ENCODE measurements at regions not wholly inside any gene's neighbourhood (a gene's known extent, or its start where the extent isn't known, plus 50 kb on each side); places are given as distances from the start of the nearest gene placed in this dataset.

- Histone ChIP-seq H3K4me3 (no peak overlapping the region), H2AFZ (ENCODE audit: low read depth, low read length) (no peak overlapping the region), H3K4me1 (replicated peaks in 1 of 2; ENCODE audit: control insufficient read depth in 2 of 2, insufficient read depth in 2 of 2, low read length in 2 of 2) (no peaks in the 10 kb centered on the region), H3K79me2 (ENCODE audit: control insufficient read depth, insufficient read depth, low read length) (no peaks in the 10 kb centered on the region), H3K9me1 (ENCODE audit: control insufficient read depth, insufficient read depth, low read length) (no peaks in the 10 kb centered on the region), H3K9ac (ENCODE audit: insufficient read depth in 1 of 2, low read depth in 2 of 2, low read length in 2 of 2) (no peak overlapping the region), H3K4me2 (ENCODE audit: insufficient read depth, low read length) (no peak overlapping the region), H3K36me3 (ENCODE audit: control insufficient read depth, insufficient read depth, low read length) (no peaks in the 10 kb centered on the region), H3K27me3 (ENCODE audit: control insufficient read depth in 2 of 2, insufficient read depth in 2 of 2, low read length in 2 of 2) (peaks cover 0 to 14% of the 10 kb centered on the region in 2 experiments; a peak in 3 of 5 replicates), H3K27ac (ENCODE audit: extremely low read depth, low read depth, low read length) (no peak overlapping the region), H4K20me1 (replicated peaks; ENCODE audit: control insufficient read depth, insufficient read depth, low read length) (no peaks in the 10 kb centered on the region), H3K9me3 (replicated peaks; ENCODE audit: control insufficient read depth, insufficient read depth, low read depth, low read length) (no peaks in the 10 kb centered on the region)
- no peak for ATAC-seq
- BruUV-seq (replicated peaks) = no TSS peak
- TF ChIP-seq E2F8 (IDR thresholded peaks at IDR 0.05; ENCODE audit: low read depth, partially characterized antibody) = no peak
- TF ChIP-seq EP400 (IDR thresholded peaks at IDR 0.05) = no peak
- no peak for TF ChIP-seq ZNF384 (IDR thresholded peaks at IDR 0.05; ENCODE audit: low read depth, low read length)
- no peak for TF ChIP-seq ATF1 (CRISPR knock-in tag; IDR thresholded peaks at IDR 0.05)
- no peak for TF ChIP-seq ATF1 (tag; IDR thresholded peaks at IDR 0.05)
- no peak for TF ChIP-seq CCNT2 (IDR thresholded peaks at IDR 0.05; ENCODE audit: borderline replicate concordance, extremely low read depth, insufficient read length, low read depth, low read length)
- TF ChIP-seq PTRF (tag; IDR thresholded peaks at IDR 0.05) = no peak
- no peak for TF ChIP-seq NKRF (IDR thresholded peaks at IDR 0.05; ENCODE audit: borderline replicate concordance)
- no peak for TF ChIP-seq RB1 (IDR thresholded peaks at IDR 0.05; ENCODE audit: low read depth)
- TF ChIP-seq, protein P1, sequence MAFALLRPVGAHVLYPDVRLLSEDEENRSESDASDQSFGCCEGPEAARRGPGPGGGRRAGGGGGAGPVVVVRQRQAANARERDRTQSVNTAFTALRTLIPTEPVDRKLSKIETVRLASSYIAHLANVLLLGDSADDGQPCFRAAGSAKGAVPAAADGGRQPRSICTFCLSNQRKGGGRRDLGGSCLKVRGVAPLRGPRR (CRISPR knock-in tag; IDR thresholded peaks at IDR 0.05) = no peak
- TF ChIP-seq HNRNPUL1 (IDR thresholded peaks at IDR 0.05; ENCODE audit: low read length) = no peak
- no peak for TF ChIP-seq ZNF232 (CRISPR knock-in tag; IDR thresholded peaks at IDR 0.05)
- TF ChIP-seq HDAC3 (IDR thresholded peaks at IDR 0.05; ENCODE audit: borderline replicate concordance, partially characterized antibody) = no peak
- no peak for TF ChIP-seq ZNF212 (CRISPR knock-in tag; IDR thresholded peaks at IDR 0.05)
- TF ChIP-seq IRF9 (tag; IDR thresholded peaks at IDR 0.05) = no peak
- TF ChIP-seq CEBPB (tag; IDR thresholded peaks at IDR 0.05) = no peak
- TF ChIP-seq JUND (IDR thresholded peaks at IDR 0.05; ENCODE audit: borderline replicate concordance, low read depth, low read length) = no peak
- no peak for TF ChIP-seq JUND (tag; IDR thresholded peaks at IDR 0.05; ENCODE audit: borderline replicate concordance, low read depth, low read length)
- POLR2A ChIA-PET = no interaction called here
- in situ Hi-C loops (cut with MboI) (no loop called here), intact Hi-C loops (cut with micrococcal nuclease) (no loop called here)
- DNase-seq (ENCODE audit: extremely low read depth in 1 of 4, low spot score in 3 of 4) = no peak
- CTCF ChIA-PET (ENCODE audit: low intra/inter-chr PET ratio) = no interaction called here
- no peak for FAIRE-seq
- WGBS (ENCODE audit: insufficient coverage, low coverage, missing lambda C conversion rate) = 1% methylated on average over 7 of the region's 7 CpGs
Measured at GRCh38 chr2:121965661-121966060, 210.2 kb downstream of the TSN start.
